ENCODE measurements at regions not wholly inside any gene's neighbourhood (a gene's known extent, or its start where the extent isn't known, plus 50 kb on each side); places are given as distances from the start of the nearest gene placed in this dataset.

DNA sequence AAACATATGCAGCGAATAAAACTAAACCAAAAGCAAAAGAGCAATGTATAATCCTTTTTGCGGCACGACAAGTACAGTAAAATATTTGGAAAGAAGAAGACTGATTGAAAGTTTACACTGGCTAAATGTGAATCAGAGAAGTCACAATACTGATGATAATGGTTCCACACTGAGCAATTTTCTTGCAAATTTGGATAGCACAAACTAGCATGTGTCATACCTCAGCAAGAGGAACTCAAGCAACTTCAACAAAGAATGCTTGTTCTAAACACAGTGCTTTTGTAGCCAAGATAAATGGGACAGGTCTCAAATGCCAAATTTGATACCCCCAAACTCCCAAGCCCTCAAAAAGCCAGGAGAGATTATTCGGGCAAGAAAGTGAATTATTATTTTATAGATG lies 839.1 kb downstream of the GALC start:
- H3K79me2 ChIP-seq (ENCODE audit: control insufficient read depth, insufficient read depth, low read length) = no peaks in the 10 kb centered on the region
- H3K4me3 ChIP-seq (replicated peaks in 1 of 3; ENCODE audit: insufficient read depth in 1 of 3, low read depth in 1 of 3, low read length in 3 of 3) = no peak overlapping the region
- no peak for FAIRE-seq
- no peak overlapping the region for H3K4me2 ChIP-seq (ENCODE audit: insufficient read depth, low read length)
- H3K9me1 ChIP-seq (replicated peaks; ENCODE audit: control insufficient read depth, extremely low read depth, insufficient read depth, low read length) = no peaks in the 10 kb centered on the region
- TF ChIP-seq GATA2 (IDR thresholded peaks at IDR 0.05; ENCODE audit: insufficient read depth, insufficient read length, low read depth, low read length) = no peak
- TF ChIP-seq, protein P1, sequence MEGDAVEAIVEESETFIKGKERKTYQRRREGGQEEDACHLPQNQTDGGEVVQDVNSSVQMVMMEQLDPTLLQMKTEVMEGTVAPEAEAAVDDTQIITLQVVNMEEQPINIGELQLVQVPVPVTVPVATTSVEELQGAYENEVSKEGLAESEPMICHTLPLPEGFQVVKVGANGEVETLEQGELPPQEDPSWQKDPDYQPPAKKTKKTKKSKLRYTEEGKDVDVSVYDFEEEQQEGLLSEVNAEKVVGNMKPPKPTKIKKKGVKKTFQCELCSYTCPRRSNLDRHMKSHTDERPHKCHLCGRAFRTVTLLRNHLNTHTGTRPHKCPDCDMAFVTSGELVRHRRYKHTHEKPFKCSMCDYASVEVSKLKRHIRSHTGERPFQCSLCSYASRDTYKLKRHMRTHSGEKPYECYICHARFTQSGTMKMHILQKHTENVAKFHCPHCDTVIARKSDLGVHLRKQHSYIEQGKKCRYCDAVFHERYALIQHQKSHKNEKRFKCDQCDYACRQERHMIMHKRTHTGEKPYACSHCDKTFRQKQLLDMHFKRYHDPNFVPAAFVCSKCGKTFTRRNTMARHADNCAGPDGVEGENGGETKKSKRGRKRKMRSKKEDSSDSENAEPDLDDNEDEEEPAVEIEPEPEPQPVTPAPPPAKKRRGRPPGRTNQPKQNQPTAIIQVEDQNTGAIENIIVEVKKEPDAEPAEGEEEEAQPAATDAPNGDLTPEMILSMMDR (IDR thresholded peaks at IDR 0.05; ENCODE audit: extremely low read depth in 1 of 2, insufficient read depth in 1 of 2, low read depth in 1 of 2, low read length in 2 of 2) = no peak
- no peak for TF ChIP-seq POLR2A (IDR thresholded peaks at IDR 0.05; ENCODE audit: low read depth, low read length)
- TF ChIP-seq, protein P2, sequence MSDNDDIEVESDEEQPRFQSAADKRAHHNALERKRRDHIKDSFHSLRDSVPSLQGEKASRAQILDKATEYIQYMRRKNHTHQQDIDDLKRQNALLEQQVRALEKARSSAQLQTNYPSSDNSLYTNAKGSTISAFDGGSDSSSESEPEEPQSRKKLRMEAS (IDR thresholded peaks at IDR 0.05; ENCODE audit: insufficient read depth, insufficient read length) = no peak
- no peak for TF ChIP-seq JUN (IDR thresholded peaks at IDR 0.05; ENCODE audit: borderline replicate concordance, insufficient read depth, insufficient read length, low read depth)
- TF ChIP-seq FOS (IDR thresholded peaks at IDR 0.05; ENCODE audit: borderline replicate concordance, insufficient read depth, low read length) = no peak
- TF ChIP-seq EZH2 (IDR thresholded peaks at IDR 0.05; ENCODE audit: borderline replicate concordance, low read depth, low read length, severe bottlenecking) = no peak
- no peak for TF ChIP-seq MYC (IDR thresholded peaks at IDR 0.05; ENCODE audit: low read depth, low read length)
- no peak for TF ChIP-seq POLR2AphosphoS5 (IDR thresholded peaks at IDR 0.05; ENCODE audit: insufficient read depth, low read depth, low read length)
- DNase-seq (ENCODE audit: low read depth, low spot score) = no peak
- no peaks in the 10 kb centered on the region for H3K27me3 ChIP-seq (ENCODE audit: control insufficient read depth in 2 of 2, insufficient read depth in 2 of 2, low read length in 2 of 2)
- no peak overlapping the region for H2AFZ ChIP-seq (ENCODE audit: low read depth, low read length)
- no TSS peak for BruUV-seq (replicated peaks)
- peaks cover 4% of the 10 kb centered on the region for H3K9me3 ChIP-seq (replicated peaks; ENCODE audit: control insufficient read depth, insufficient read depth, low read length)
- ChIA-PET CTCF (no interaction called here), POLR2A (no interaction called here)
- no peaks in the 10 kb centered on the region for H4K20me1 ChIP-seq (replicated peaks; ENCODE audit: control insufficient read depth, extremely low read depth, insufficient read depth, low read length)
- H3K27ac ChIP-seq (ENCODE audit: insufficient read depth, low read depth, low read length) = no peak overlapping the region
- no peaks in the 10 kb centered on the region for H3K36me3 ChIP-seq (ENCODE audit: control insufficient read depth in 2 of 2, extremely low read depth in 1 of 2, insufficient read depth in 2 of 2, low read length in 2 of 2)
- intact Hi-C loops (cut with micrococcal nuclease) (no loop called here), dilution Hi-C loops (cut with MboI; ENCODE audit: extremely low pct_ligation_motif_present, low sequenced_read_pairs) (no loop called here)
- H3K4me1 ChIP-seq (ENCODE audit: control insufficient read depth, extremely low read depth, insufficient read depth, low read length) = no peaks in the 10 kb centered on the region
- no peak overlapping the region for H3K9ac ChIP-seq (replicated peaks; ENCODE audit: extremely low read depth, insufficient read depth, low read length)
